Stimulated activated CD8-positive, alpha-beta memory T cell treated with anti-CD3 and anti-CD28 coated beads, Interleukin-4, amount 100 ng/mL, for 48 hours (primary cell): ENCODE measurements at regions not wholly inside any gene's neighbourhood (a gene's known extent, or its start where the extent isn't known, plus 50 kb on each side); places are given as distances from the start of the nearest gene placed in this dataset.
"Not testable (repeated sequence)": the region's sequence is repeated elsewhere in the genome, so short reads cannot be mapped to it uniquely, and the experiment has no call there.

Experiments used
- DNase-seq: peaks from one replicate; pipeline ENCODE4 v3.0.0-alpha.2; 2020

GRCh38 chr1:199573047-199573446, 454.5 kb upstream of the NR5A2 start:
- no peak for DNase-seq

GRCh38 chr1:199574950-199575349, 452.6 kb upstream of the NR5A2 start:
- DNase-seq: no peak

GRCh38 chr1:199580300-199580699, 447.2 kb upstream of the NR5A2 start:
- DNase-seq: no peak

GRCh38 chr1:199585392-199585791, 442.1 kb upstream of the NR5A2 start:
- DNase-seq: no peak

GRCh38 chr1:199590708-199591107, 436.8 kb upstream of the NR5A2 start:
- no peak for DNase-seq

GRCh38 chr1:199591468-199591867, 436.0 kb upstream of the NR5A2 start:
- DNase-seq: no peak

GRCh38 chr1:199593475-199593874, 434.0 kb upstream of the NR5A2 start:
- DNase-seq: no peak

- not testable (repeated sequence) for DNase-seq
Measured at GRCh38 chr1:199596448-199596847, 431.1 kb upstream of the NR5A2 start.

GRCh38 chr1:199597152-199597551, 430.4 kb upstream of the NR5A2 start:
- DNase-seq: no peak

GRCh38 chr1:199608414-199608813, 419.1 kb upstream of the NR5A2 start:
- no peak for DNase-seq

GRCh38 chr1:199612976-199613774, 414.3 kb upstream of the NR5A2 start:
- DNase-seq: no peak

- no peak for DNase-seq
Measured at GRCh38 chr1:199616947-199617346, 410.6 kb upstream of the NR5A2 start.

GRCh38 chr1:199619223-199619622, 408.3 kb upstream of the NR5A2 start:
- DNase-seq: no peak

GRCh38 chr1:199626228-199626627, 401.3 kb upstream of the NR5A2 start:
- not testable (repeated sequence) for DNase-seq

- no peak for DNase-seq
Measured at GRCh38 chr1:199629624-199630023, 397.9 kb upstream of the NR5A2 start.

- DNase-seq: no peak
Measured at GRCh38 chr1:199639453-199639852, 388.1 kb upstream of the NR5A2 start.

GRCh38 chr1:199641531-199641930, 386.0 kb upstream of the NR5A2 start:
- DNase-seq: no peak

GRCh38 chr1:199644912-199645311, 382.6 kb upstream of the NR5A2 start:
- no peak for DNase-seq

- DNase-seq: no peak
Measured at GRCh38 chr1:199646761-199647160, 380.7 kb upstream of the NR5A2 start.

- no peak for DNase-seq
Measured at GRCh38 chr1:199657449-199657848, 370.1 kb upstream of the NR5A2 start.

- DNase-seq: no peak
Measured at GRCh38 chr1:199660071-199660470, 367.4 kb upstream of the NR5A2 start.

- DNase-seq: no peak
Measured at GRCh38 chr1:199665371-199665770, 362.1 kb upstream of the NR5A2 start.

- DNase-seq: no peak
Measured at GRCh38 chr1:199667089-199667488, 360.4 kb upstream of the NR5A2 start.

GRCh38 chr1:199669916-199670315, 357.6 kb upstream of the NR5A2 start:
- no peak for DNase-seq

- DNase-seq: no peak
Measured at GRCh38 chr1:199671684-199672083, 355.8 kb upstream of the NR5A2 start.
